Astrocyte (in vitro differentiated cells and primary cell): ENCODE measurements at regions not wholly inside any gene's neighbourhood (a gene's known extent, or its start where the extent isn't known, plus 50 kb on each side); places are given as distances from the start of the nearest gene placed in this dataset.
"Not testable (repeated sequence)": the region's sequence is repeated elsewhere in the genome, so short reads cannot be mapped to it uniquely, and the experiment has no call there.

ENCODE experiments used
- DNase-seq: peaks from one replicate; pipeline ENCODE4 v3.0.0-alpha.2; 2010; ENCODE audit warnings: low read depth
- FAIRE-seq: peaks from 2 replicates; lab custom pipeline; 2011; peaks lifted over from hg19 to GRCh38; lab: Jason Lieb, UNC
- H2AFZ ChIP-seq: 2 replicates; pipeline ENCODE4 v1.6.0; 2012; ENCODE audit warnings: low read depth, low read length, inconsistent platforms
- H3K27ac ChIP-seq: 2 replicates; pipeline ENCODE4 v1.5.1; 2011; ENCODE audit warnings: low read depth, low read length, inconsistent platforms
- H3K27me3 ChIP-seq: 2 replicates; pipeline ENCODE4 v1.6.0; 2011; ENCODE audit warnings: low read length, inconsistent platforms; ENCODE audit not compliant: insufficient read depth
- H3K36me3 ChIP-seq: 2 replicates; pipeline ENCODE4 v1.5.1; 2011; ENCODE audit warnings: low read length, inconsistent platforms; ENCODE audit not compliant: insufficient read depth
- H3K4me1 ChIP-seq: 2 replicates; pipeline ENCODE4 v1.5.1; 2011; ENCODE audit warnings: low read length, inconsistent platforms; ENCODE audit not compliant: insufficient read depth
- H3K4me2 ChIP-seq: 2 replicates; pipeline ENCODE4 v1.6.0; 2012; ENCODE audit warnings: low read length, inconsistent platforms
- H3K4me3 ChIP-seq: 2 replicates; pipeline ENCODE4 v1.5.1; 2011; ENCODE audit warnings: low read depth, mild to moderate bottlenecking, low read length, inconsistent platforms; ENCODE audit not compliant: insufficient read depth
- H3K79me2 ChIP-seq: 2 replicates; pipeline ENCODE4 v1.6.0; 2012; ENCODE audit warnings: mild to moderate bottlenecking, low read length, inconsistent platforms; ENCODE audit not compliant: insufficient read depth
- H3K9ac ChIP-seq: 2 replicates; pipeline ENCODE4 v1.6.0; 2012; ENCODE audit warnings: mild to moderate bottlenecking, low read length, inconsistent platforms
- H3K9me3 ChIP-seq: 2 replicates; pipeline ENCODE4 v1.5.1; 2012; ENCODE audit warnings: low read depth, mild to moderate bottlenecking, low read length, inconsistent platforms; ENCODE audit not compliant: insufficient read depth
- H4K20me1 ChIP-seq: 2 replicates; pipeline ENCODE4 v1.6.0; 2012; ENCODE audit warnings: low read length, inconsistent platforms; ENCODE audit not compliant: insufficient read depth
- H3K27ac Mint-ChIP-seq: one replicate; pipeline ENCODE4 v1.8.0; 2021; ENCODE audit warnings: mild to moderate bottlenecking, mixed read lengths; ENCODE audit not compliant: unreplicated experiment
- H3K27me3 Mint-ChIP-seq: one replicate; pipeline ENCODE4 v1.8.0; 2021; ENCODE audit warnings: low read depth, mixed read lengths; ENCODE audit not compliant: unreplicated experiment
- H3K36me3 Mint-ChIP-seq: one replicate; pipeline ENCODE4 v1.8.0; 2021; ENCODE audit warnings: low read depth, mixed read lengths; ENCODE audit not compliant: unreplicated experiment
- H3K4me1 Mint-ChIP-seq: one replicate; pipeline ENCODE4 v1.8.0; 2021; ENCODE audit warnings: low read depth, mixed read lengths; ENCODE audit not compliant: unreplicated experiment
- H3K4me3 Mint-ChIP-seq: one replicate; pipeline ENCODE4 v1.8.0; 2021; ENCODE audit warnings: mild to moderate bottlenecking, moderate library complexity, mixed read lengths; ENCODE audit not compliant: unreplicated experiment
- H3K9me3 Mint-ChIP-seq: one replicate; pipeline ENCODE4 v1.8.0; 2021; ENCODE audit warnings: mild to moderate bottlenecking, mixed read lengths; ENCODE audit not compliant: unreplicated experiment
- CTCF ChIP-seq: IDR thresholded peaks from 2 replicates; pipeline ENCODE4 v1.5.1; 2011; ENCODE audit warnings: low read depth, mild to moderate bottlenecking, inconsistent platforms, low read length, moderate library complexity; ENCODE audit not compliant: insufficient read depth
- EZH2 ChIP-seq: IDR thresholded peaks from 2 replicates; pipeline ENCODE4 v1.6.1; 2012; ENCODE audit warnings: mild to moderate bottlenecking, low read length, inconsistent platforms; ENCODE audit not compliant: insufficient read depth

DNA sequence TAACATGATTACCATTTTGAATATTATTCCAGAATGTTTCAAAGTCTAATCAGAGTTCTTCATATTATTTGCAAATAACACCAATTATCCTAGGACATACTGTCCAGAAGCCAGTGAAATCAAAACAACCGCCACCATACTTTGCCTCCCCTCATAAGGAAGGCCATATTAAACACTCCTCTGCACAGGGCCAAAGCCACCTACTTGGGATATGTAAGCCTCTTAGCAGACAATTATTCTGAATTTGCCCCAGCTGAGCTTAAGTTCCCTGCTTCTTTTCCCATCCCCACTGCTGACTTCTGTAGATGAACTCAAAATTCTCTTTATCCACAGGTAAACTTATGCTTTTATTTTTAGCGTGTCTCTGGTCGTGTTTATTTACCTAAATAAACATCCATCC, 374.0 kb downstream of the KIF2B start:
- Mint-ChIP-seq H3K36me3 (no peaks in the 10 kb centered on the region), H3K27me3 (peaks cover 2% of the 10 kb centered on the region)
- no peak for FAIRE-seq

DNA sequence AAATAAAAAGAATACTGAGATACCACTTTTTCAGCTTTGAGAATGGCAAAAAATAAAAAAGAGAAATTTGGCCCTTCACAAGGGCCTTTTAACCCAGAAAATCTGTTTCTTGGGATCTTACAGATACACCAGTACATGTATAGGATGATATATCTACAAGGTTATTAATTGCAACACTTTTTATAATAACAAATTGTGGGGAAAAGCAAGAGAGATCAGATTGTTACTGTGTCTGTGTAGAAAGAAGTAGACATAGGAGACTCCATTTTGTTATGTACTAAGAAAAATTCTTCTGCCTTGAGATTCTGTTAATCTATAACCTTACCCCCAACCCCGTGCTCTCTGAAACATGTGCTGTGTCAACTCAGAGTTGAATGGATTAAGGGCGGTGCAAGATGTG, 378.7 kb downstream of the KIF2B start:
- not testable (repeated sequence) for H3K4me3 ChIP-seq, H3K9ac ChIP-seq, H3K9me3 Mint-ChIP-seq, H3K27me3 Mint-ChIP-seq, H3K27ac ChIP-seq, H3K9me3 ChIP-seq, FAIRE-seq, H3K4me3 Mint-ChIP-seq, DNase-seq, H3K4me2 ChIP-seq, H3K36me3 ChIP-seq, H4K20me1 ChIP-seq, H3K36me3 Mint-ChIP-seq, H3K27me3 ChIP-seq, H3K4me1 ChIP-seq, H3K4me1 Mint-ChIP-seq, H2AFZ ChIP-seq, H3K79me2 ChIP-seq, H3K27ac Mint-ChIP-seq

More for the DNA sequence above, 374.0 kb downstream of the KIF2B start:
- Mint-ChIP-seq H3K27ac (no peak overlapping the region), H3K4me1 (peaks cover 9% of the 10 kb centered on the region), H3K4me3 (no peak overlapping the region), H3K9me3 (no peaks in the 10 kb centered on the region)
- no peaks in the 10 kb centered on the region for H3K9me3 ChIP-seq
- H3K4me3 ChIP-seq: no peak overlapping the region
- H3K4me1 ChIP-seq: no peaks in the 10 kb centered on the region
- H3K27ac ChIP-seq: no peak overlapping the region
- H3K4me2 ChIP-seq: no peak overlapping the region
- H3K79me2 ChIP-seq: no peaks in the 10 kb centered on the region
- no peak overlapping the region for H2AFZ ChIP-seq
- TF ChIP-seq CTCF (no peak), EZH2 (no peak)
- DNase-seq: no peak
- no peaks in the 10 kb centered on the region for H4K20me1 ChIP-seq
- no peak overlapping the region for H3K9ac ChIP-seq
- H3K36me3 ChIP-seq: no peaks in the 10 kb centered on the region
- no peaks in the 10 kb centered on the region for H3K27me3 ChIP-seq

GRCh38 chr17:54220829-54221228, 398.1 kb downstream of the KIF2B start:
- no peaks in the 10 kb centered on the region for H3K27me3 ChIP-seq
- H3K9ac ChIP-seq: no peak overlapping the region
- H3K4me1 ChIP-seq: no peaks in the 10 kb centered on the region
- H3K27ac ChIP-seq: no peak overlapping the region
- TF ChIP-seq CTCF (no peak), EZH2 (no peak)
- H2AFZ ChIP-seq: no peak overlapping the region
- Mint-ChIP-seq H3K27ac (no peak overlapping the region), H3K4me3 (no peak overlapping the region), H3K36me3 (no peaks in the 10 kb centered on the region), H3K9me3 (no peaks in the 10 kb centered on the region), H3K27me3 (no peaks in the 10 kb centered on the region), H3K4me1 (no peaks in the 10 kb centered on the region)
- no peak overlapping the region for H3K4me3 ChIP-seq
- FAIRE-seq (no peak), DNase-seq (no peak)
- H3K9me3 ChIP-seq: peaks cover 3% of the 10 kb centered on the region
- no peaks in the 10 kb centered on the region for H3K79me2 ChIP-seq
- no peak overlapping the region for H3K4me2 ChIP-seq
- H4K20me1 ChIP-seq: no peaks in the 10 kb centered on the region
- no peaks in the 10 kb centered on the region for H3K36me3 ChIP-seq
